Immature natural killer cell (primary cell): ENCODE measurements at regions not wholly inside any gene's neighbourhood (a gene's known extent, or its start where the extent isn't known, plus 50 kb on each side); places are given as distances from the start of the nearest gene placed in this dataset.

Source experiments
- DNase-seq, 3 donors: peaks; one replicate each; pipeline ENCODE4 v3.0.0; 2022; ENCODE audit warnings: mixed read lengths in 1 of 3
- H3K27ac Mint-ChIP-seq, 6 donors: one replicate each; pipeline ENCODE4 v1.8.0; 2020; ENCODE audit warnings: mixed read lengths in 6 of 6, mild to moderate bottlenecking in 5 of 6, inconsistent platforms in 4 of 6, moderate library complexity in 3 of 6
- H3K27me3 Mint-ChIP-seq, 3 donors: one replicate each; pipeline ENCODE4 v1.8.0; 2020 to 2021; ENCODE audit warnings: low read depth in 3 of 3, mild to moderate bottlenecking in 3 of 3, mixed read lengths in 3 of 3, moderate library complexity in 3 of 3, inconsistent platforms in 1 of 3
- H3K36me3 Mint-ChIP-seq, 3 donors: one replicate each; pipeline ENCODE4 v1.8.0; 2020; ENCODE audit warnings: mixed read lengths in 3 of 3, inconsistent platforms in 2 of 3, mild to moderate bottlenecking in 2 of 3
- H3K4me1 Mint-ChIP-seq, 2 donors: one replicate each; pipeline ENCODE4 v1.8.0; 2020; ENCODE audit warnings: inconsistent platforms in 2 of 2, mild to moderate bottlenecking in 2 of 2, mixed read lengths in 2 of 2, moderate library complexity in 1 of 2
- H3K4me3 Mint-ChIP-seq, 5 donors: one replicate each; pipeline ENCODE4 v1.8.0; 2020; ENCODE audit warnings: mild to moderate bottlenecking in 5 of 5, mixed read lengths in 5 of 5, inconsistent platforms in 3 of 5, moderate library complexity in 3 of 5
- H3K9me3 Mint-ChIP-seq, 6 donors: one replicate each; pipeline ENCODE4 v1.8.0; 2020; ENCODE audit warnings: mild to moderate bottlenecking in 6 of 6, mixed read lengths in 6 of 6, inconsistent platforms in 4 of 6, moderate library complexity in 3 of 6

- H3K9me3 Mint-ChIP-seq, result peaks cover 3 to 23% (median 6%) of the 10 kb centered on the region in 6 donors
- DNase-seq, result no peak
- no peaks in the 10 kb centered on the region for H3K36me3 Mint-ChIP-seq
- no peaks in the 10 kb centered on the region for H3K4me1 Mint-ChIP-seq
- H3K4me3 Mint-ChIP-seq, result no peak overlapping the region
- H3K27ac Mint-ChIP-seq, result no peak overlapping the region
- no peaks in the 10 kb centered on the region for H3K27me3 Mint-ChIP-seq
Measured at GRCh38 chr4:126778348-126778747, 854.4 kb upstream of the INTU start.

GRCh38 chr4:126779001-126779400, 853.8 kb upstream of the INTU start:
- Mint-ChIP-seq H3K4me3 (no peak overlapping the region), H3K9me3 (peaks cover 3 to 23% (median 9%) of the 10 kb centered on the region in 6 donors), H3K36me3 (no peaks in the 10 kb centered on the region), H3K4me1 (no peaks in the 10 kb centered on the region), H3K27ac (no peak overlapping the region), H3K27me3 (no peaks in the 10 kb centered on the region)
- DNase-seq, result no peak

- no peaks in the 10 kb centered on the region for H3K4me1 Mint-ChIP-seq
- H3K9me3 Mint-ChIP-seq, result peaks cover 3 to 23% (median 9%) of the 10 kb centered on the region in 6 donors
- no peaks in the 10 kb centered on the region for H3K36me3 Mint-ChIP-seq
- H3K27ac Mint-ChIP-seq, result no peak overlapping the region
- DNase-seq, result no peak
- no peaks in the 10 kb centered on the region for H3K27me3 Mint-ChIP-seq
- H3K4me3 Mint-ChIP-seq, result no peak overlapping the region
Measured at GRCh38 chr4:126779436-126780166, 853.2 kb upstream of the INTU start.

GRCh38 chr4:126783191-126783590, 849.6 kb upstream of the INTU start:
- no peak overlapping the region for H3K27ac Mint-ChIP-seq
- no peaks in the 10 kb centered on the region for H3K4me1 Mint-ChIP-seq
- H3K4me3 Mint-ChIP-seq, result no peak overlapping the region
- no peaks in the 10 kb centered on the region for H3K36me3 Mint-ChIP-seq
- DNase-seq, result no peak
- H3K9me3 Mint-ChIP-seq, result peaks cover 2 to 20% (median 8%) of the 10 kb centered on the region in 6 donors
- H3K27me3 Mint-ChIP-seq, result no peaks in the 10 kb centered on the region

GRCh38 chr4:126784966-126785580, 847.7 kb upstream of the INTU start:
- DNase-seq, result no peak
- H3K36me3 Mint-ChIP-seq, result no peaks in the 10 kb centered on the region
- no peaks in the 10 kb centered on the region for H3K4me1 Mint-ChIP-seq
- H3K27me3 Mint-ChIP-seq, result no peaks in the 10 kb centered on the region
- H3K4me3 Mint-ChIP-seq, result no peak overlapping the region
- H3K9me3 Mint-ChIP-seq, result peaks cover 3 to 17% (median 8%) of the 10 kb centered on the region in 6 donors
- H3K27ac Mint-ChIP-seq, result no peak overlapping the region

- DNase-seq, result no peak
- Mint-ChIP-seq H3K27me3 (no peaks in the 10 kb centered on the region), H3K4me1 (no peaks in the 10 kb centered on the region), H3K36me3 (no peaks in the 10 kb centered on the region), H3K27ac (no peak overlapping the region), H3K9me3 (peaks cover 0 to 15% (median 11%) of the 10 kb centered on the region in 6 donors), H3K4me3 (no peak overlapping the region)
Measured at GRCh38 chr4:126790633-126791032, 842.1 kb upstream of the INTU start.

- DNase-seq, result no peak
Measured at GRCh38 chr4:126794363-126794762, 838.4 kb upstream of the INTU start.

GRCh38 chr4:126798214-126798613, 834.5 kb upstream of the INTU start:
- Mint-ChIP-seq H3K36me3 (no peaks in the 10 kb centered on the region), H3K27ac (no peak overlapping the region), H3K4me1 (no peaks in the 10 kb centered on the region), H3K4me3 (no peak overlapping the region), H3K9me3 (peaks cover 0 to 16% (median 8%) of the 10 kb centered on the region in 6 donors), H3K27me3 (no peaks in the 10 kb centered on the region)
- DNase-seq, result no peak

More at GRCh38 chr4:126794363-126794762, 838.4 kb upstream of the INTU start:
- H3K27ac Mint-ChIP-seq, result no peak overlapping the region
- no peaks in the 10 kb centered on the region for H3K27me3 Mint-ChIP-seq
- no peaks in the 10 kb centered on the region for H3K36me3 Mint-ChIP-seq
- peaks cover 0 to 15% (median 4%) of the 10 kb centered on the region in 6 donors for H3K9me3 Mint-ChIP-seq
- no peaks in the 10 kb centered on the region for H3K4me1 Mint-ChIP-seq
- no peak overlapping the region for H3K4me3 Mint-ChIP-seq

- Mint-ChIP-seq H3K4me3 (no peak overlapping the region), H3K4me1 (no peaks in the 10 kb centered on the region), H3K36me3 (no peaks in the 10 kb centered on the region), H3K9me3 (peaks cover 0 to 18% (median 5%) of the 10 kb centered on the region in 6 donors), H3K27ac (no peak overlapping the region), H3K27me3 (no peaks in the 10 kb centered on the region)
- no peak for DNase-seq
Measured at GRCh38 chr4:126799416-126799815, 833.3 kb upstream of the INTU start.

- no peaks in the 10 kb centered on the region for H3K27me3 Mint-ChIP-seq
Measured at GRCh38 chr4:126799971-126800574, 832.7 kb upstream of the INTU start.

GRCh38 chr4:126800575-126801141, 832.1 kb upstream of the INTU start:
- H3K27ac Mint-ChIP-seq, result no peak overlapping the region
- no peaks in the 10 kb centered on the region for H3K4me1 Mint-ChIP-seq
- DNase-seq, result no peak
- H3K27me3 Mint-ChIP-seq, result no peaks in the 10 kb centered on the region
- H3K9me3 Mint-ChIP-seq, result peaks cover 0 to 27% (median 9%) of the 10 kb centered on the region in 6 donors
- no peaks in the 10 kb centered on the region for H3K36me3 Mint-ChIP-seq
- H3K4me3 Mint-ChIP-seq, result no peak overlapping the region

More at GRCh38 chr4:126799971-126800574, 832.7 kb upstream of the INTU start:
- Mint-ChIP-seq H3K9me3 (peaks cover 0 to 24% (median 8%) of the 10 kb centered on the region in 6 donors), H3K4me1 (no peaks in the 10 kb centered on the region), H3K4me3 (no peak overlapping the region), H3K36me3 (no peaks in the 10 kb centered on the region), H3K27ac (no peak overlapping the region)
- DNase-seq, result no peak

GRCh38 chr4:126807132-126807531, 825.6 kb upstream of the INTU start:
- Mint-ChIP-seq H3K4me1 (no peaks in the 10 kb centered on the region), H3K27ac (no peak overlapping the region), H3K27me3 (no peaks in the 10 kb centered on the region), H3K4me3 (no peak overlapping the region), H3K36me3 (no peaks in the 10 kb centered on the region), H3K9me3 (peaks cover 2 to 45% (median 7%) of the 10 kb centered on the region in 6 donors)
- DNase-seq, result no peak

GRCh38 chr4:126812076-126812475, 820.7 kb upstream of the INTU start:
- no peak for DNase-seq
- Mint-ChIP-seq H3K36me3 (no peaks in the 10 kb centered on the region), H3K4me1 (no peaks in the 10 kb centered on the region), H3K9me3 (peaks cover 8 to 53% (median 28%) of the 10 kb centered on the region in 6 donors), H3K4me3 (no peak overlapping the region), H3K27me3 (peaks cover 0 to 4% (median 0%) of the 10 kb centered on the region in 3 donors), H3K27ac (no peak overlapping the region)

- DNase-seq, result no peak
- no peak overlapping the region for H3K4me3 Mint-ChIP-seq
- H3K4me1 Mint-ChIP-seq, result no peaks in the 10 kb centered on the region
- peaks cover 0 to 3% (median 3%) of the 10 kb centered on the region in 3 donors for H3K27me3 Mint-ChIP-seq
- H3K9me3 Mint-ChIP-seq, result peaks cover 4 to 34% (median 16%) of the 10 kb centered on the region in 6 donors
- no peaks in the 10 kb centered on the region for H3K36me3 Mint-ChIP-seq
- H3K27ac Mint-ChIP-seq, result no peak overlapping the region
Measured at GRCh38 chr4:126820631-126821030, 812.1 kb upstream of the INTU start.
